Osteocyte (in vitro differentiated cells): ENCODE measurements at regions not wholly inside any gene's neighbourhood (a gene's known extent, or its start where the extent isn't known, plus 50 kb on each side); places are given as distances from the start of the nearest gene placed in this dataset.

Experiments used
- DNase-seq: peaks from one replicate; pipeline ENCODE4 v3.0.0; 2021; ENCODE audit warnings: mixed read lengths; ENCODE audit not compliant: unreplicated experiment; ENCODE audit errors: extremely low spot score
- H3K27ac Mint-ChIP-seq: one replicate; pipeline ENCODE4 v1.8.0; 2021; ENCODE audit warnings: mild to moderate bottlenecking, mixed read lengths; ENCODE audit not compliant: unreplicated experiment
- H3K27me3 Mint-ChIP-seq: one replicate; pipeline ENCODE4 v1.8.0; 2021; ENCODE audit warnings: mixed read lengths; ENCODE audit not compliant: unreplicated experiment
- H3K36me3 Mint-ChIP-seq: one replicate; pipeline ENCODE4 v1.8.0; 2021; ENCODE audit warnings: mixed read lengths; ENCODE audit not compliant: unreplicated experiment
- H3K4me1 Mint-ChIP-seq: one replicate; pipeline ENCODE4 v1.8.0; 2021; ENCODE audit warnings: mixed read lengths; ENCODE audit not compliant: unreplicated experiment
- H3K4me3 Mint-ChIP-seq: one replicate; pipeline ENCODE4 v1.8.0; 2021; ENCODE audit warnings: mild to moderate bottlenecking, moderate library complexity, mixed read lengths; ENCODE audit not compliant: unreplicated experiment
- H3K9me3 Mint-ChIP-seq: one replicate; pipeline ENCODE4 v1.8.0; 2021; ENCODE audit warnings: mixed read lengths; ENCODE audit not compliant: unreplicated experiment
- CTCF ChIP-seq: fragments of 200-600 bp; sonication (generic); IDR thresholded peaks from 2 replicates; pipeline ENCODE4 v1.5.0; 2021; ENCODE audit warnings: antibody characterized with exemption, mild to moderate bottlenecking, moderate library complexity

GRCh38 chr2:123762221-123762620 is 262.9 kb upstream of the CNTNAP5 start:
- Mint-ChIP-seq H3K27ac (no peak overlapping the region), H3K4me1 (no peaks in the 10 kb centered on the region), H3K4me3 (no peak overlapping the region), H3K9me3 (peaks cover 55% of the 10 kb centered on the region), H3K27me3 (no peaks in the 10 kb centered on the region), H3K36me3 (no peaks in the 10 kb centered on the region)
- no peak for DNase-seq
- no peak for TF ChIP-seq CTCF

GRCh38 chr2:123768233-123768632 is 256.9 kb upstream of the CNTNAP5 start:
- no peak overlapping the region for H3K4me3 Mint-ChIP-seq
- no peak overlapping the region for H3K27ac Mint-ChIP-seq
- H3K9me3 Mint-ChIP-seq, result peaks cover 50% of the 10 kb centered on the region
- H3K4me1 Mint-ChIP-seq, result no peaks in the 10 kb centered on the region
- H3K36me3 Mint-ChIP-seq, result no peaks in the 10 kb centered on the region
- no peak for DNase-seq
- TF ChIP-seq CTCF, result no peak
- no peaks in the 10 kb centered on the region for H3K27me3 Mint-ChIP-seq

GRCh38 chr2:123769001-123769400 is 256.1 kb upstream of the CNTNAP5 start:
- no peaks in the 10 kb centered on the region for H3K4me1 Mint-ChIP-seq

GRCh38 chr2:123770996-123771720 is 253.9 kb upstream of the CNTNAP5 start:
- TF ChIP-seq CTCF, result no peak
- no peak overlapping the region for H3K4me3 Mint-ChIP-seq
- H3K27ac Mint-ChIP-seq, result no peak overlapping the region
- H3K36me3 Mint-ChIP-seq, result no peaks in the 10 kb centered on the region
- peaks cover 36% of the 10 kb centered on the region for H3K9me3 Mint-ChIP-seq
- no peaks in the 10 kb centered on the region for H3K27me3 Mint-ChIP-seq
- no peak for DNase-seq
- no peaks in the 10 kb centered on the region for H3K4me1 Mint-ChIP-seq

More at GRCh38 chr2:123769001-123769400, 256.1 kb upstream of the CNTNAP5 start:
- Mint-ChIP-seq H3K27ac (no peak overlapping the region), H3K36me3 (no peaks in the 10 kb centered on the region), H3K27me3 (no peaks in the 10 kb centered on the region), H3K4me3 (no peak overlapping the region), H3K9me3 (peaks cover 50% of the 10 kb centered on the region)
- DNase-seq, result no peak
- TF ChIP-seq CTCF, result no peak

- Mint-ChIP-seq H3K4me1 (no peaks in the 10 kb centered on the region), H3K9me3 (peaks cover 31% of the 10 kb centered on the region), H3K36me3 (no peaks in the 10 kb centered on the region), H3K4me3 (no peak overlapping the region), H3K27me3 (no peaks in the 10 kb centered on the region), H3K27ac (no peak overlapping the region)
- TF ChIP-seq CTCF, result no peak
- DNase-seq, result no peak
Measured at GRCh38 chr2:123771928-123772632, 253.0 kb upstream of the CNTNAP5 start.
